IMR-90 (cell line): ENCODE measurements at regions not wholly inside any gene's neighbourhood (a gene's known extent, or its start where the extent isn't known, plus 50 kb on each side); places are given as distances from the start of the nearest gene placed in this dataset.

Source experiments
- ATAC-seq: fragments of 200-7000 bp; cut with Tn5 transposase; 2 replicates; pipeline ENCODE4 v1.9.1; 2020; ENCODE audit warnings: low read depth, mild to moderate bottlenecking, moderate library complexity
- BruUV-seq: library from RNA; stranded (reverse); fragments of 400-500 nt; replicated peaks from 2 replicates; lab custom pipeline; 2021; lab: Mats Ljungman, UMichigan
- CTCF ChIA-PET: fragments of 300-600 bp; formaldehyde crosslinking; extraction: SDS; loops from one replicate; lab custom pipeline; 2021; ENCODE audit warnings: antibody characterized with exemption; lab: Yijun Ruan, JAX
- POLR2A ChIA-PET: fragments of 300-600 bp; sonication (Branson Sonifier 250); formaldehyde crosslinking; loops from one replicate; lab custom pipeline; 2022; ENCODE audit warnings: antibody characterized with exemption; ENCODE audit not compliant: unreplicated experiment; lab: Charles Lee
- DNase-seq: peaks from one replicate; pipeline ENCODE4 v3.0.0; 2013
- H2AFZ ChIP-seq: replicated peaks from 2 replicates; pipeline ENCODE3; 2013; ENCODE audit warnings: low read length, mild to moderate bottlenecking; ENCODE audit not compliant: poor library complexity
- H2AK5ac ChIP-seq: 2 replicates; pipeline ENCODE4 v1.6.1; 2013; ENCODE audit warnings: low read depth, low read length, inconsistent platforms
- H2AK9ac ChIP-seq: replicated peaks from 2 replicates; pipeline ENCODE3; 2013; ENCODE audit warnings: mild to moderate bottlenecking, low read depth, low read length, moderate library complexity; ENCODE audit not compliant: poor library complexity
- H2BK120ac ChIP-seq: 2 replicates; pipeline ENCODE4 v1.6.1; 2013; ENCODE audit warnings: low read depth, low read length, inconsistent platforms
- H2BK15ac ChIP-seq: 3 replicates; pipeline ENCODE4 v1.6.1; 2013; ENCODE audit warnings: low read depth, low read length, inconsistent platforms
- H2BK20ac ChIP-seq: 2 replicates; pipeline ENCODE4 v1.6.1; 2013; ENCODE audit warnings: low read depth, mild to moderate bottlenecking, inconsistent platforms, low read length, moderate library complexity
- H2BK5ac ChIP-seq: 2 replicates; pipeline ENCODE4 v1.6.1; 2013; ENCODE audit warnings: mild to moderate bottlenecking, low read depth, low read length, inconsistent platforms; ENCODE audit not compliant: poor library complexity, severe bottlenecking
- H3K14ac ChIP-seq: replicated peaks from 2 replicates; pipeline ENCODE4 v1.6.1; 2013; ENCODE audit warnings: low read depth, low read length, inconsistent platforms
- H3K18ac ChIP-seq: 2 replicates; pipeline ENCODE4 v1.6.1; 2013; ENCODE audit warnings: low read depth, low read length, control low read depth
- H3K23ac ChIP-seq: 2 replicates; pipeline ENCODE4 v1.6.1; 2013; ENCODE audit warnings: low read depth, low read length, inconsistent platforms
- H3K27ac ChIP-seq: 2 replicates; pipeline ENCODE4 v1.5.1; 2013; ENCODE audit warnings: mild to moderate bottlenecking, control low read depth, low read length; ENCODE audit not compliant: insufficient read depth
- H3K27me3 ChIP-seq: 2 replicates; pipeline ENCODE4 v1.6.1; 2013; ENCODE audit warnings: low read length; ENCODE audit not compliant: control insufficient read depth, insufficient read depth
- H3K36me3 ChIP-seq: 2 replicates; pipeline ENCODE4 v1.6.1; 2013; ENCODE audit warnings: low read length, mixed read lengths; ENCODE audit not compliant: control insufficient read depth, insufficient read depth
- H3K4ac ChIP-seq: 2 replicates; pipeline ENCODE4 v1.6.1; 2013; ENCODE audit warnings: low read depth, low read length, inconsistent platforms
- H3K4me1 ChIP-seq: 2 replicates; pipeline ENCODE4 v1.6.1; 2013; ENCODE audit warnings: low read length, mixed read lengths; ENCODE audit not compliant: control insufficient read depth, insufficient read depth
- H3K4me2 ChIP-seq: 2 replicates; pipeline ENCODE4 v1.6.1; 2013; ENCODE audit warnings: low read depth, mild to moderate bottlenecking, control low read depth, low read length, moderate library complexity
- H3K4me3 ChIP-seq: 2 replicates; pipeline ENCODE4 v1.5.1; 2013; ENCODE audit warnings: low read depth, mild to moderate bottlenecking, control low read depth, low read length, moderate library complexity; ENCODE audit not compliant: insufficient read depth
- H3K56ac ChIP-seq: 2 replicates; pipeline ENCODE4 v1.6.1; 2013; ENCODE audit warnings: low read length, inconsistent platforms; ENCODE audit not compliant: insufficient read depth; ENCODE audit errors: extremely low read depth
- H3K79me1 ChIP-seq, 2 experiments: 2 replicates each; pipeline ENCODE4 v1.6.1; 2013; ENCODE audit warnings: low read length in 2 of 2, inconsistent platforms in 1 of 2, low read depth in 1 of 2
- H3K9ac ChIP-seq: 2 replicates; pipeline ENCODE4 v1.6.1; 2013; ENCODE audit warnings: low read depth, low read length, control low read depth
- H3K9me1 ChIP-seq: 2 replicates; pipeline ENCODE4 v1.6.1; 2013; ENCODE audit warnings: low read length, inconsistent platforms; ENCODE audit not compliant: insufficient read depth
- H3K9me3 ChIP-seq: 2 replicates; pipeline ENCODE4 v1.6.1; 2013; ENCODE audit warnings: low read length; ENCODE audit not compliant: control insufficient read depth, insufficient read depth
- H4K20me1 ChIP-seq: 2 replicates; pipeline ENCODE4 v1.6.1; 2013; ENCODE audit warnings: low read length, inconsistent platforms; ENCODE audit not compliant: insufficient read depth
- H4K5ac ChIP-seq: 2 replicates; pipeline ENCODE4 v1.6.1; 2013; ENCODE audit warnings: mild to moderate bottlenecking, low read depth, low read length, control low read depth
- H4K8ac ChIP-seq, 2 experiments: 2 replicates each; pipeline ENCODE4 v1.6.1; 2013; ENCODE audit warnings: low read depth in 2 of 2, low read length in 2 of 2, control low read depth in 1 of 2, inconsistent platforms in 1 of 2
- H4K91ac ChIP-seq: 2 replicates; pipeline ENCODE4 v1.6.1; 2013; ENCODE audit warnings: low read depth, low read length, inconsistent platforms; ENCODE audit not compliant: insufficient read depth
- CEBPB ChIP-seq: IDR thresholded peaks from 2 replicates; pipeline ENCODE4 v1.6.1; 2012; ENCODE audit warnings: low read depth, low read length, improper control_type of control experiment
- MAFK ChIP-seq: IDR thresholded peaks from 2 replicates; pipeline ENCODE4 v1.6.1; 2012; ENCODE audit warnings: low read depth, low read length, improper control_type of control experiment
- WGBS, 2 experiments: methylation state at CpG; one replicate each; pipeline versions ENCODE4 v1.1.5 to v1.1.7; 2013; ENCODE audit warnings: missing lambda C conversion rate in 2 of 2; ENCODE audit not compliant: insufficient read length in 1 of 2; ENCODE audit errors: extremely low coverage in 2 of 2; 5-methylcytosine and 5-hydroxymethylcytosine counted together
- dilution Hi-C: fragments of 300-500 bp; cut with HindIII; formaldehyde crosslinking; loops from one replicate; pipeline ENCODE4 v1.14.3; 2018; ENCODE audit warnings: low sequenced_read_pairs; ENCODE audit not compliant: unreplicated experiment
- in situ Hi-C: fragments of 300-500 bp; cut with MboI; formaldehyde crosslinking; loops from 3 replicates; pipeline ENCODE4 v1.14.3; 2019; ENCODE audit warnings: low sequenced_read_pairs, inconsistent platforms, mixed read lengths
- intact Hi-C: fragments of 100-400 bp; cut with micrococcal nuclease; formaldehyde crosslinking; loops from 2 replicates; pipeline ENCODE4 v1.10.0; 2022

GRCh38 chrX:51825436-51825835 lies 68.0 kb upstream of the MAGED1 start:
- Histone ChIP-seq H4K8ac (no peak overlapping the region), H3K4me3 (no peak overlapping the region), H3K4me2 (no peak overlapping the region), H3K27ac (no peak overlapping the region), H3K79me1 (peaks cover 4 to 6% of the 10 kb centered on the region in 2 experiments; a peak in 1 of 4 replicates), H2AK5ac (no peak overlapping the region), H2BK120ac (no peak overlapping the region), H2BK20ac (no peak overlapping the region), H4K20me1 (no peaks in the 10 kb centered on the region), H3K4ac (no peak overlapping the region), H3K9me3 (no peaks in the 10 kb centered on the region), H3K27me3 (no peaks in the 10 kb centered on the region), H3K4me1 (peaks cover 2% of the 10 kb centered on the region; the same call in 1 of the 2 replicates), H2BK15ac (no peak overlapping the region), H3K9ac (no peak overlapping the region), H3K9me1 (no peaks in the 10 kb centered on the region), H4K91ac (no peak overlapping the region), H3K23ac (no peak overlapping the region), H3K18ac (no peak overlapping the region), H2AFZ (no peak overlapping the region), H3K36me3 (no peaks in the 10 kb centered on the region), H3K56ac (no peak overlapping the region; the same call in 1 of the 2 replicates), H3K14ac (no peak overlapping the region), H2BK5ac (no peak overlapping the region), H4K5ac (no peak overlapping the region), H2AK9ac (no peak overlapping the region)
- DNase-seq (peak; percentile 38), ATAC-seq (peak; percentile 29; the same call in 1 of the 2 replicates)
- TF ChIP-seq CEBPB, result peak; percentile 65
- TF ChIP-seq MAFK, result no peak
- intact Hi-C loops (no loop called here), in situ Hi-C loops (no loop called here), dilution Hi-C loops (no loop called here)
- no CpG with 5 or more reads among the region's 3 CpGs for WGBS, 2 experiments
- BruUV-seq, result no TSS peak
- POLR2A ChIA-PET, result no interaction called here
- CTCF ChIA-PET, result interaction anchor here (0.7 kb wide), 1 partner anchor 1829 kb away, joined by 3 read pairs; no protein-coding TSS in a partner anchor
